Stimulated activated CD4-positive, alpha-beta T cell treated with anti-CD3 and anti-CD28 coated beads, Interleukin-12 subunit alpha, Interleukin-12 subunit beta, amount 100 ng/mL, for 48 hours (primary cell): ENCODE measurements at regions not wholly inside any gene's neighbourhood (a gene's known extent, or its start where the extent isn't known, plus 50 kb on each side); places are given as distances from the start of the nearest gene placed in this dataset.
"Not testable (repeated sequence)": the region's sequence is repeated elsewhere in the genome, so short reads cannot be mapped to it uniquely, and the experiment has no call there.

ENCODE experiments used
- DNase-seq, 3 donors: peaks; one replicate each; pipeline ENCODE4 v3.0.0-alpha.2; 2020; ENCODE audit warnings: low read depth in 2 of 3, low spot score in 1 of 3

GRCh38 chr7:52615021-52615695 lies 420.3 kb upstream of the POM121L12 start:
- DNase-seq: no peak

- DNase-seq: no peak
Measured at GRCh38 chr7:52609511-52609910, 425.9 kb upstream of the POM121L12 start.

GRCh38 chr7:52592698-52593097 lies 442.7 kb upstream of the POM121L12 start:
- DNase-seq: no peak

GRCh38 chr7:52586704-52587103 lies 448.7 kb upstream of the POM121L12 start:
- no peak for DNase-seq

- DNase-seq: no peak
Measured at GRCh38 chr7:52584041-52584440, 451.4 kb upstream of the POM121L12 start.

GRCh38 chr7:52573141-52573540 lies 462.3 kb upstream of the POM121L12 start:
- not testable (repeated sequence) for DNase-seq

- DNase-seq: no peak
Measured at GRCh38 chr7:52571026-52571425, 464.4 kb upstream of the POM121L12 start.

- DNase-seq: no peak
Measured at GRCh38 chr7:52569151-52569550, 466.3 kb upstream of the POM121L12 start.

- DNase-seq: no peak
Measured at GRCh38 chr7:52565974-52566373, 469.5 kb upstream of the POM121L12 start.

- DNase-seq: no peak
Measured at GRCh38 chr7:52555805-52556204, 479.6 kb upstream of the POM121L12 start.

- DNase-seq: no peak
Measured at GRCh38 chr7:52547308-52547910, 488.0 kb upstream of the POM121L12 start.

GRCh38 chr7:52541198-52541765 lies 494.2 kb upstream of the POM121L12 start:
- not testable (repeated sequence) for DNase-seq

- no peak for DNase-seq
Measured at GRCh38 chr7:52540041-52540440, 495.4 kb upstream of the POM121L12 start.

- DNase-seq: no peak
Measured at GRCh38 chr7:52539414-52539813, 496.0 kb upstream of the POM121L12 start.

GRCh38 chr7:52537051-52537450 lies 498.4 kb upstream of the POM121L12 start:
- no peak for DNase-seq

- DNase-seq: no peak
Measured at GRCh38 chr7:52525772-52526341, 509.6 kb upstream of the POM121L12 start.

- DNase-seq: no peak
Measured at GRCh38 chr7:52518869-52519268, 516.6 kb upstream of the POM121L12 start.

GRCh38 chr7:52512656-52513055 lies 522.8 kb upstream of the POM121L12 start:
- DNase-seq: no peak

GRCh38 chr7:52507546-52508255 lies 527.7 kb upstream of the POM121L12 start:
- no peak for DNase-seq

- no peak for DNase-seq
Measured at GRCh38 chr7:52506325-52506724, 529.1 kb upstream of the POM121L12 start.

- DNase-seq: no peak
Measured at GRCh38 chr7:52504561-52504960, 530.9 kb upstream of the POM121L12 start.

- DNase-seq: no peak
Measured at GRCh38 chr7:52502281-52502680, 533.2 kb upstream of the POM121L12 start.
